HFFc6 (cell line): ENCODE measurements at regions not wholly inside any gene's neighbourhood (a gene's known extent, or its start where the extent isn't known, plus 50 kb on each side); places are given as distances from the start of the nearest gene placed in this dataset.
A peak's percentile ranks its signal among the peaks of the same experiment; 100 is the strongest.

Experiments used
- DNase-seq: peaks from one replicate; pipeline ENCODE4 v3.0.0-alpha.2; 2018
- H3K27ac Mint-ChIP-seq: 2 replicates; pipeline ENCODE4 v1.8.0; 2020; ENCODE audit warnings: mild to moderate bottlenecking, mixed read lengths
- H3K27me3 Mint-ChIP-seq: 2 replicates; pipeline ENCODE4 v1.8.0; 2021; ENCODE audit warnings: mild to moderate bottlenecking, moderate library complexity, mixed read lengths; ENCODE audit not compliant: insufficient read depth
- H3K36me3 Mint-ChIP-seq: 2 replicates; pipeline ENCODE4 v1.8.0; 2021; ENCODE audit warnings: low read depth, mixed read lengths
- H3K4me1 Mint-ChIP-seq: 2 replicates; pipeline ENCODE4 v1.8.0; 2020; ENCODE audit warnings: low read depth, mixed read lengths
- H3K4me3 Mint-ChIP-seq: 2 replicates; pipeline ENCODE4 v1.8.0; 2020; ENCODE audit warnings: mild to moderate bottlenecking, moderate library complexity, mixed read lengths
- H3K9me3 Mint-ChIP-seq: 2 replicates; pipeline ENCODE4 v1.8.0; 2020; ENCODE audit warnings: mild to moderate bottlenecking, mixed read lengths
- CTCF ChIP-seq: fragments of 200-600 bp; sonication (generic); IDR thresholded peaks from 2 replicates; pipeline ENCODE4 v1.5.0; 2021; ENCODE audit warnings: antibody characterized with exemption, mild to moderate bottlenecking

- H3K27me3 Mint-ChIP-seq = no peaks in the 10 kb centered on the region
- TF ChIP-seq CTCF = no peak
- no peak overlapping the region for H3K27ac Mint-ChIP-seq
- peaks cover 9% of the 10 kb centered on the region for H3K36me3 Mint-ChIP-seq
- H3K4me3 Mint-ChIP-seq = no peak overlapping the region
- no peak for DNase-seq
- peaks cover 45% of the 10 kb centered on the region for H3K4me1 Mint-ChIP-seq
- no peaks in the 10 kb centered on the region for H3K9me3 Mint-ChIP-seq
Measured at GRCh38 chr18:56128153-56128791, 510.1 kb downstream of the TXNL1 start.

- Mint-ChIP-seq H3K4me3 (no peak overlapping the region), H3K9me3 (no peaks in the 10 kb centered on the region), H3K4me1 (peaks cover 53% of the 10 kb centered on the region), H3K36me3 (peaks cover 9% of the 10 kb centered on the region), H3K27ac (no peak overlapping the region), H3K27me3 (no peaks in the 10 kb centered on the region)
- DNase-seq = no peak
- no peak for TF ChIP-seq CTCF
Measured at GRCh38 chr18:56127322-56128099, 510.9 kb downstream of the TXNL1 start.

GRCh38 chr18:56124186-56124585, 514.2 kb downstream of the TXNL1 start:
- Mint-ChIP-seq H3K4me3 (peak overlapping the region; percentile 18; the same call in 1 of the 2 replicates), H3K9me3 (no peaks in the 10 kb centered on the region), H3K27ac (peak overlapping the region; percentile 87), H3K36me3 (peaks cover 13% of the 10 kb centered on the region), H3K27me3 (no peaks in the 10 kb centered on the region), H3K4me1 (peaks cover 64% of the 10 kb centered on the region)
- no peak for TF ChIP-seq CTCF
- DNase-seq = peak; percentile 90

GRCh38 chr18:56121669-56122068, 516.7 kb downstream of the TXNL1 start:
- Mint-ChIP-seq H3K27me3 (no peaks in the 10 kb centered on the region), H3K4me1 (peaks cover 49% of the 10 kb centered on the region), H3K4me3 (no peak overlapping the region), H3K36me3 (peaks cover 13% of the 10 kb centered on the region), H3K9me3 (no peaks in the 10 kb centered on the region), H3K27ac (no peak overlapping the region)
- no peak for DNase-seq
- TF ChIP-seq CTCF = no peak

GRCh38 chr18:56120782-56121181, 517.6 kb downstream of the TXNL1 start:
- no peak overlapping the region for H3K27ac Mint-ChIP-seq
- H3K36me3 Mint-ChIP-seq = peaks cover 13% of the 10 kb centered on the region
- no peak overlapping the region for H3K4me3 Mint-ChIP-seq
- H3K27me3 Mint-ChIP-seq = no peaks in the 10 kb centered on the region
- H3K4me1 Mint-ChIP-seq = peaks cover 45% of the 10 kb centered on the region
- no peaks in the 10 kb centered on the region for H3K9me3 Mint-ChIP-seq
- no peak for DNase-seq
- TF ChIP-seq CTCF = no peak
